HFF-Myc (cell line): ENCODE measurements at regions not wholly inside any gene's neighbourhood (a gene's known extent, or its start where the extent isn't known, plus 50 kb on each side); places are given as distances from the start of the nearest gene placed in this dataset.

ENCODE experiments used
- DNase-seq: peaks from one replicate; pipeline ENCODE4 v3.0.0-alpha.2; 2011; ENCODE audit warnings: low read depth; ENCODE audit errors: extremely low read depth
- H3K4me3 ChIP-seq: replicated peaks from 2 replicates; pipeline ENCODE4 v1.5.1; 2011; ENCODE audit warnings: low read depth, mild to moderate bottlenecking, control low read depth, low read length
- TF ChIP-seq, protein P1 (sequence below): IDR thresholded peaks from 2 replicates; pipeline ENCODE4 v1.5.1; 2012; ENCODE audit warnings: mild to moderate bottlenecking, low read depth, low read length, control low read depth; ENCODE audit errors: missing control alignments

- DNase-seq = no peak
Measured at GRCh38 chr14:84272290-84272721, 1257.6 kb upstream of the FLRT2 start.

GRCh38 chr14:84273181-84273580 is 1256.8 kb upstream of the FLRT2 start:
- DNase-seq = no peak
- H3K4me3 ChIP-seq = no peak overlapping the region
- TF ChIP-seq, protein P1, sequence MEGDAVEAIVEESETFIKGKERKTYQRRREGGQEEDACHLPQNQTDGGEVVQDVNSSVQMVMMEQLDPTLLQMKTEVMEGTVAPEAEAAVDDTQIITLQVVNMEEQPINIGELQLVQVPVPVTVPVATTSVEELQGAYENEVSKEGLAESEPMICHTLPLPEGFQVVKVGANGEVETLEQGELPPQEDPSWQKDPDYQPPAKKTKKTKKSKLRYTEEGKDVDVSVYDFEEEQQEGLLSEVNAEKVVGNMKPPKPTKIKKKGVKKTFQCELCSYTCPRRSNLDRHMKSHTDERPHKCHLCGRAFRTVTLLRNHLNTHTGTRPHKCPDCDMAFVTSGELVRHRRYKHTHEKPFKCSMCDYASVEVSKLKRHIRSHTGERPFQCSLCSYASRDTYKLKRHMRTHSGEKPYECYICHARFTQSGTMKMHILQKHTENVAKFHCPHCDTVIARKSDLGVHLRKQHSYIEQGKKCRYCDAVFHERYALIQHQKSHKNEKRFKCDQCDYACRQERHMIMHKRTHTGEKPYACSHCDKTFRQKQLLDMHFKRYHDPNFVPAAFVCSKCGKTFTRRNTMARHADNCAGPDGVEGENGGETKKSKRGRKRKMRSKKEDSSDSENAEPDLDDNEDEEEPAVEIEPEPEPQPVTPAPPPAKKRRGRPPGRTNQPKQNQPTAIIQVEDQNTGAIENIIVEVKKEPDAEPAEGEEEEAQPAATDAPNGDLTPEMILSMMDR = no peak

More at GRCh38 chr14:84272290-84272721, 1257.6 kb upstream of the FLRT2 start:
- TF ChIP-seq, protein P1 = no peak
- no peak overlapping the region for H3K4me3 ChIP-seq

- no peak for DNase-seq
- H3K4me3 ChIP-seq = no peak overlapping the region
- TF ChIP-seq, protein P1 = no peak
Measured at GRCh38 chr14:84282618-84283017, 1247.3 kb upstream of the FLRT2 start.

DNA sequence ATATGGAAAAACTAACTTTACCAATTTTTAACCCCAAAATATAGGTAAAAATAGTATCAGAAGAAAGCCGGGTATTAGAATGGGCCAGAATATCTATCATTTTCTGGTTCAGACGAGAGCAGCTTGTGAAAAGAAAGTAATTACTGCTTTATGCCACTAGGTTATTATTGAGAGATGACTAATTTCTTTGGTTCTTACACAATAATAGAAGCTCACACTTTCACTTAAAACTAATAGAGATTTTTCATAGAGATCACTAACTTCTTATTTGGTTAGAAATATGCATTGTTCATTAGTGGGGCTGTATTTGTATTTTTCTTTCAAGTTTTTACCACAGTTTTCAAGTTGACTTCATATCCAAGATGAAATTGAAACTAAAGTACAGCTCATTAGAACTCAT is 1241.2 kb upstream of the FLRT2 start:
- TF ChIP-seq, protein P1 = no peak
- no peak for DNase-seq

GRCh38 chr14:84298663-84299195 is 1231.2 kb upstream of the FLRT2 start:
- DNase-seq = no peak
- TF ChIP-seq, protein P1 = no peak
- H3K4me3 ChIP-seq = no peak overlapping the region

More for the DNA sequence above, 1241.2 kb upstream of the FLRT2 start:
- H3K4me3 ChIP-seq = no peak overlapping the region

- no peak for DNase-seq
- H3K4me3 ChIP-seq = no peak overlapping the region
- TF ChIP-seq, protein P1 = no peak
Measured at GRCh38 chr14:84303140-84303539, 1226.8 kb upstream of the FLRT2 start.

- H3K4me3 ChIP-seq = no peak overlapping the region
- TF ChIP-seq, protein P1 = no peak
- no peak for DNase-seq
Measured at GRCh38 chr14:84312551-84312950, 1217.4 kb upstream of the FLRT2 start.
